Forelimb muscle (tissue), 1 donor: ENCODE measurements at regions not wholly inside any gene's neighbourhood (a gene's known extent, or its start where the extent isn't known, plus 50 kb on each side); places are given as distances from the start of the nearest gene placed in this dataset.

Experiments used
- DNase-seq: peaks from one replicate; pipeline ENCODE4 v3.0.0-alpha.2; 2013; ENCODE audit warnings: low read depth

- no peak for DNase-seq
Measured at GRCh38 chr5:125171641-125172040, 425.2 kb upstream of the ZNF608 start.

GRCh38 chr5:125175348-125176004, 429.0 kb upstream of the ZNF608 start:
- DNase-seq: no peak

DNA sequence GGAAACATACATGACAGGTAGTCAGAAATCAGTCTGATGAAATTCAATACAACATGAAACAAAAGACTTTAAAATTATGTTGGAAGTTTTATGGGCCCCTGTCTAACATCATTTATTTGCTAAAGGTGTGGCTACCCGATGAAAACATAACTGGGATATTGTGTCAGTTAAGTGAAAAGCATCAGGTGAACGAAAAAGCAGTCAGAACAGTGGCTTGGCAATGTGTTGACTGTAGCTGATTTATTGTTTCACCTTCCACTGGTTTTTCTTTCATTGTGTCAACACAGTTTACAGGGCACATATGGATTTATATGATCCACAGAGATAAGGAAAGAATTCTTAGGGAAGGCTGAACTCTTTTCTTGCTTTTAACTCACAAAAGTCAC, 429.6 kb upstream of the ZNF608 start:
- DNase-seq: no peak

- no peak for DNase-seq
Measured at GRCh38 chr5:125177340-125177739, 430.9 kb upstream of the ZNF608 start.

DNA sequence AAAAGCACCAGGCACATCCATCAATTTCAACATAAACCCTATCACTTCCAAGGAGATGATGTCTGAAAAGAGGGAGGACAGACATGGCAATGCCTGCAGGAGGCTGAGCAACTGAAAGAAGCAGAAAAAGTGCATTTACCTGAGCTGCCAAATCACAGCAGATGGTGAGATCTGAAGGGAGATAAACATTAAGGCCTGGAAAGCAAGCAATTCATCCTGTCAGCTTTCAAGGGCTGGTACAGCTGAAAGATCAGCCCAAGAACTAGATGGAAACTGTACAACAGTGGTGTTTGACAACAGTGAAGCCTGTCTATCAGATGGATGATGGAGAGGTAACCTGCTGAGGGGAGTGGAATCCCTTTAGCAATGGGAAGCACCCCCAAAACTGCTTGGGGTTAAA, 433.2 kb upstream of the ZNF608 start:
- no peak for DNase-seq

DNA sequence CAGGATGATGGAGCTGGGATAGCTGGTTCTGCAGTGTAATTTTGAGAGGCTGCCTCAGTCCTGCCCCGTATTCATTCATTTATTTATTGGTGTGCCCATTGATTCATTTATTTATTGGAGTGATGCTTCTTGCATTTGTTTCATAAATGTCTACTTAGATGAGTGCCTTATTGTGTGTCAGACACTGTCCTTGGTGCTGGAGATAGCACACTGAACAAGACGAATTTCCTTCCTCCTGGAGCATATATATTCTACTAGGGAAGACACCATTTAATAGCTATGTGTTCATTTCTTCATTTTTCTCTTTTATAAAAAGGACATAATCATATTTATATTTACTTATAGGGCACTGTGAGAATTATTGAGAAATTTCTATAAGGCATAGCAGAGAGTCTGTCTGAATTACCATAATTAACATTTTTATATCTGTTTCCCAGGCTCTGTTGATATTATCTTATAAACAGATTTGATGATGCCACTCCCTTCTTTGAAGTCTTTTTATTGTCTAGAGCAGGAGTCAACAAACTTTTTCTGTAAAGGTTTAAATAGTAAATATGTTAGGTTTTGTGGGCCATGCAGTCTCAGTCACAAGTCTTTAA, 433.9 kb upstream of the ZNF608 start:
- DNase-seq: no peak

DNA sequence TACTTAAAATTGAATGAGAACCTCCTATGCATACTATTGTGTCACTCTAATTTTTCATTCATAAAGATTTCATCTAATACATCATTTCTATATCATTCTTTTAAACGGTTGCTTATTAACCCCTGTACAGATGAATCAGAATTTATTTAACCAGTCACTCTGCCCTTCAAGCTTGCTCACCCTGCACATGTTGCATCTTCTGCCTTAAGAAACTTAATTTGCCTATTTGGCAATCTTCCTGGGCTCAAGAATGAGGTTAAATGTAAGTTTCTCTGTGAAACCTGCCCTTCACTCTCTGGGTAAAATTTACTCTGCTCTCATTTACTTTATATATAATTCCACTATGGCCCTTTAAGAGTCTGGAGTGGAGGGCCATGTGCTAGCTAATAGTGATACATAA, 434.7 kb upstream of the ZNF608 start:
- no peak for DNase-seq

- DNase-seq: no peak
Measured at GRCh38 chr5:125181955-125182354, 435.5 kb upstream of the ZNF608 start.

- DNase-seq: no peak
Measured at GRCh38 chr5:125185740-125186139, 439.3 kb upstream of the ZNF608 start.

- no peak for DNase-seq
Measured at GRCh38 chr5:125186911-125187375, 440.5 kb upstream of the ZNF608 start.

- no peak for DNase-seq
Measured at GRCh38 chr5:125189531-125189941, 443.1 kb upstream of the ZNF608 start.

DNA sequence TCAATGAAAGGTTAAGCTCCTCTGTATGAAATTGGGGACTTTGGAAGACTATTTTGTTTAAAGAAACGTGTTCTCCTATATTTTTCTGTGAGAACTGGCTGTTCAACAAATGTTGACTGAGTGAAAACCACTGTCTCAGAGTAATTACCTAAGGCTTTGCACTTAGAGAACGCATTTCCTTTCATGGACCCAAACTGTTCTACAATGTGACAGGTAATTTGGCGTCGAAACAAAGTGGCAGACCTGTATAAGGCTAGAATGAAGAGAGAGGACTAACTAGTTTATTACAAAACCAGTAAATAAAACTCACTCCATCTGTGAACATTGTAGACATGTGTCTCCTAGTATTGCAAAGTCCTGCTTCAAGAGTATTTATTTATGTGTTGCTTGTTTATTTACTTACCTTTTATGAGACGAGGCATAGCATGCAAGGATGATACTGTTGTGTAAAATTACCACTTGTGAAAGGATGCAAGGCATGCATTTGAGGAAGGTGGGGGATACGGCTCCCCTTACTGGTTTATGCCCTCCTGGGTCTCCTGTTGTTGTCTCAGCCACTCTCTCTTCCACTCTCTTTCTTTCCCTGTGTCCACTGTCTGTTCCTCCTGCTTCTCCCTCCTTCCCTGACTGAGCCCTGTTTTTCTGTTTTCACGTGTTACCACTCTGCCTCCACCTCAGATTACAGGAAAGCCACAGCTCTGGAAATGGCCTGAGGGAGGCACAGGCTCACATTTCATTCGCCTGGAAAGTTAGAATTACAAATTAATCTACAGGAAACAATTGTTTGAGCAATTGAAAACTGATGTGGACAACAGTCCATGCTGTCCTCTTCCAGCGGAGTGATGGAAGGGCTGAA, 444.0 kb upstream of the ZNF608 start:
- DNase-seq: no peak

- DNase-seq: no peak
Measured at GRCh38 chr5:125194883-125195282, 448.4 kb upstream of the ZNF608 start.

GRCh38 chr5:125196481-125197111, 450.2 kb upstream of the ZNF608 start:
- DNase-seq: no peak

DNA sequence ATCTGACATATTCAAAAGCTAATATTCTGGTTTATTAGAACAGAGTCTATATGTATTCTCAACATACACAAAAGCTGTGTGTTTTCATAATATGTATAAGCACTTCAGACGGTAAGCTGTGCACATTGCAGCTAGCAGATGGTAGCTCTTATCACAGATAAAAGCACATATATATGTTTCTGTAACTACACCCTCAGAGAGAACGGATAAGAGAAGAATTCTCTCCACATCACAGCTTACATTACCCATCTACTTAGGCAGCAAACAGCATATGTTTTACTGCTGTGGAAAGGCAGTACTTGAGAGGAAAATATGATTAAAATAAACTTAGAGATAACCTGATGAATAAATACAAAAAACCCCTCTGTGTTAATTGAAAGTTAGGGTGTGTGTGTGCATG, 450.9 kb upstream of the ZNF608 start:
- no peak for DNase-seq

DNA sequence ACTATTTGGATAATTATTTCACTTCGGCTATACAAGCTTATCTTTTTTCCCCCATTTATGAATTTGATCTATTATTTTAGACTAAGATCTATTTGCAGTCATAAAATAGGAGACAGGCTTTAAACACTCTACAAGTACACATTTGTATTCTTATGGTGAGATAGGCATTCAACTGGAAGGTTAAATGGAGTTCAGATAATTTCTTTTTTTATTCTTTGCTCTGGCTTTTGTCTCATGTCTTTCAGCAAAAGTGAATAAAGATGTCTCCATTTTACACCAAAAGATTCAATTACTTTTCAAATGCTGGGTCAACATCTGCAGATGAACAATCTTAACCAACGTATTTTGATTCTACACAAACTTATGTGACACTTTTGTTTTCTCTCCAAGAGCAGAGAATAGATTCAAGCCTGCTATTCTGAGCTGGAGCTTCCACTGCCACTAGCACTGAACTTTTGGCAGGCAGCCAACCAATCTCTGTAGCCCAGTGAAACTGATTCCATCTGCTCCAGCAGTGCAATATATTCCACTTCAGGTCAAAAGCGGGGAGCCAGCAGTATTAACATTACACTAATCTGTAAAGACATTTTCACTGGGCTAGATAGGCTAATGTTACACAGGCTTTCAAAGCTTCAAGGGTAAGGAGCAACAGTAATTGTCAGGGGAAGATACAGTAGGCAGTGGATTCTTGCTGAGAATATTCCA, 452.0 kb upstream of the ZNF608 start:
- peak; percentile 91 for DNase-seq

GRCh38 chr5:125199373-125199772, 452.9 kb upstream of the ZNF608 start:
- DNase-seq: no peak

DNA sequence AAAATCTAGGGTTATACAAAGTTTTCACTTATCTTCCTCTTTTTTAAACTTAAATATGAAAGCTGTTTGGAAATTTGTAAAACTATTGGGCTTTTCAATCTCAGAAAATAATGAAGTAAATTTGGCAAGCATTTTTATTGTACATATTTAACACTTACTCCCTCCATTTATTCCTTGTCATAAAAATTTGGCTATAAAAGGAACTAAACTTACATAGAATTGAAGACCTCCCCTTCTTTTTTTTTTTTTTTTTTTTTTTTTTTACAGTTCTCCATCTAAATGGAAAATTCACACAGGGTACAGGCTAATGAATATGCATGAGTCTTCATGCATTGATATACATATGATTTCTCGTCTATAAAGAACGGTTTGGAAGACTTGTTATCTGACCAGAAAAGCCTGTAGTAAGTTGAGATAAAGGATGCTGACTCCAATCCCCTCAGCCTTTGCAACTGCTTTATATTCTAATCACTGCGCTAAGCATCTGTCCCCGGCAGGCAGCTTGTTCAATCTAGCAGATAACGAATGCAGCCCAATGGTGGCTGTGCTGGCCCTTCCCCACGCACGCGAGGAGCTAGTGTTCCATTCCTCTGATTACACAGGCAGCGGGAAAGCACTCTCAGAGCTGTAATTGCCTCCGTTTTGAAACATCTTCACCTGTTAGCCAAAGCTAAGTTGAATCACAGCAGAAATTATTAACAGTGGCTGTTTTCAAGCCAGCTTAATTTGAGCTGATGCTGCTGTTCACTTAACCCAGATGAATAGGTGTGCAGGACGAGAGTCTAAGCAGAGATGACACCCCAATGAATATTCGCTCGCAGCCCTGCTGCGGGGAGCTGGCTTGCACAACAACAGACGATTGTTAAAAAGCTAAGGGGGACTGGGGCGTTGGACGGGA, 453.8 kb upstream of the ZNF608 start:
- no peak for DNase-seq

DNA sequence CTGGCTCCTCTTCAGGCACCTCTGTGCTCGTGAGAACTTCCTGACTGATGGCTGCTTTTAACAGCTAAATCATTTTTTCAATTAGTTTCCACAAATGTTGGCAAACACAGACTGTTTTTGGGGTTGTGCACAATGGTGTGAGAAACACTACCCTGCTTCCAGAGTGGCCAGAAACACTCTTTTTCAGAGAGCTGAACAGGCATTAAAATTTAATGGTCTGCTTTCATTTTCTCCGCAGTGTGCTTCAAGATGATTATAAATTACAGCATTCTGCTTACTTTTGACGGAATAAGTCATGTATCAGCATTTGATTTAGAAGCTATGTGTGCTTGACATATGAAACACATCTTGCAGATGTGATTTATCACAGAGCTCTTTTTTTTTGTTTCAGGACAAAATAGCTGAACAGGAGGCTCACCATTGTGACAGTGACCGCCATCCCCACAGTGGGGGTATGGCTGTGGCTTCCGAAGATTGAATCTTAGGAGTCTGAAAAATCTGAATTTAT, 454.5 kb upstream of the ZNF608 start:
- DNase-seq: no peak

DNA sequence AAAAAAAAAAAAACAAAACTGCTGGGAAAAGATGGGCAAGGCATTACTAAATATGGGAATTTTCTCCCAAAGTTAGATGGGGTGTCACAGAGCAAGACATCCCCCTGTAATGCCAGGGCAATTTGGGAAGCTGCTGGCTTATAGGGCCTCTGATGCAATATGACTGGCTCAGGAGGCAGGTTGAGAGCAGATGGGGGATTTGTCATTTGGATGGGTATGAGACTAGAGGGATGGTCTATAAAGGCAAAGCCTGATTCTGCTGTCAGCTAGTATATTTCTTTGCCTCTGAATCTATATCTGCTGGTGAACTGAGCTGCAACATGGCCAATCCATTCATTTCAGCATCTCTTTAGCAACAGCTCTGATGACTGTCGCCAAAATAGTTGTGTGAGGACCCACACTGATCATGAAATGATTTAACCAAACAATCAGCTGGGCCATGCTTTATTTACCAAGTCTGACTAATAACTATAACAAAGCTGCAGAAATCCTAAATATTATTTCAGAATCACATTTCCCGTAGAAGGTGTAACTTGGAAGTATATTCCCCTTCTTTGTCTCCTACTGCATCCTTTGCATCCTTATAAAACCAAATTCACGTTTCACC, 455.1 kb upstream of the ZNF608 start:
- DNase-seq: no peak
